ENCODE measurements at regions not wholly inside any gene's neighbourhood (a gene's known extent, or its start where the extent isn't known, plus 50 kb on each side); places are given as distances from the start of the nearest gene placed in this dataset.
"Not testable (repeated sequence)": the region's sequence is repeated elsewhere in the genome, so short reads cannot be mapped to it uniquely, and the experiment has no call there.

- DNase-seq (ENCODE audit: low read depth): no peak
- no peak for TF ChIP-seq MAX (IDR thresholded peaks at IDR 0.05; ENCODE audit: low read depth, low read length)
- TF ChIP-seq MYC (IDR thresholded peaks at IDR 0.05; ENCODE audit: low read depth, low read length): no peak
- TF ChIP-seq POLR2A (IDR thresholded peaks at IDR 0.05; ENCODE audit: extremely low read depth, insufficient read length): no peak
- no peak for TF ChIP-seq CTCF (IDR thresholded peaks at IDR 0.05; ENCODE audit: low read depth, low read length)
- H3K4me3 ChIP-seq (ENCODE audit: low read depth, low read length): no peak overlapping the region
Measured at GRCh38 chr3:31105011-31105410, 210.6 kb upstream of the GADL1 start.

GRCh38 chr3:31105438-31106077 lies 211.1 kb upstream of the GADL1 start:
- TF ChIP-seq MAX (IDR thresholded peaks at IDR 0.05; ENCODE audit: low read depth, low read length) (no peak), CTCF (IDR thresholded peaks at IDR 0.05; ENCODE audit: low read depth, low read length) (no peak), POLR2A (IDR thresholded peaks at IDR 0.05; ENCODE audit: extremely low read depth, insufficient read length) (no peak), MYC (IDR thresholded peaks at IDR 0.05; ENCODE audit: low read depth, low read length) (no peak)
- no peak for DNase-seq (ENCODE audit: low read depth)
- no peak overlapping the region for H3K4me3 ChIP-seq (ENCODE audit: low read depth, low read length)

- peak; percentile 18 for DNase-seq (ENCODE audit: low read depth)
- H3K4me3 ChIP-seq (ENCODE audit: low read depth, low read length): no peak overlapping the region
- TF ChIP-seq POLR2A (IDR thresholded peaks at IDR 0.05; ENCODE audit: extremely low read depth, insufficient read length) (no peak), MYC (IDR thresholded peaks at IDR 0.05; ENCODE audit: low read depth, low read length) (no peak), MAX (IDR thresholded peaks at IDR 0.05; ENCODE audit: low read depth, low read length) (no peak)
Measured at GRCh38 chr3:31106204-31106603, 211.7 kb upstream of the GADL1 start.

GRCh38 chr3:31106912-31107311 lies 212.5 kb upstream of the GADL1 start:
- TF ChIP-seq MAX (IDR thresholded peaks at IDR 0.05; ENCODE audit: low read depth, low read length) (no peak), CTCF (IDR thresholded peaks at IDR 0.05; ENCODE audit: low read depth, low read length) (no peak), MYC (IDR thresholded peaks at IDR 0.05; ENCODE audit: low read depth, low read length) (no peak), POLR2A (IDR thresholded peaks at IDR 0.05; ENCODE audit: extremely low read depth, insufficient read length) (no peak)
- DNase-seq (ENCODE audit: low read depth): no peak
- no peak overlapping the region for H3K4me3 ChIP-seq (ENCODE audit: low read depth, low read length)

GRCh38 chr3:31114929-31115283 lies 220.4 kb upstream of the GADL1 start:
- no peak for TF ChIP-seq CTCF (IDR thresholded peaks at IDR 0.05; ENCODE audit: low read depth, low read length)
- no peak for TF ChIP-seq POLR2A (IDR thresholded peaks at IDR 0.05; ENCODE audit: extremely low read depth, insufficient read length)
- no peak for TF ChIP-seq MAX (IDR thresholded peaks at IDR 0.05; ENCODE audit: low read depth, low read length)
- H3K4me3 ChIP-seq (ENCODE audit: low read depth, low read length): no peak overlapping the region
- DNase-seq (ENCODE audit: low read depth): no peak

- DNase-seq (ENCODE audit: low read depth); H3K4me3 ChIP-seq (ENCODE audit: low read depth, low read length): not testable (repeated sequence)
Measured at GRCh38 chr3:31115531-31115930, 221.1 kb upstream of the GADL1 start.

GRCh38 chr3:31116651-31117050 lies 222.2 kb upstream of the GADL1 start:
- TF ChIP-seq CTCF (IDR thresholded peaks at IDR 0.05; ENCODE audit: low read depth, low read length) (no peak), MAX (IDR thresholded peaks at IDR 0.05; ENCODE audit: low read depth, low read length) (no peak), POLR2A (IDR thresholded peaks at IDR 0.05; ENCODE audit: extremely low read depth, insufficient read length) (no peak), MYC (IDR thresholded peaks at IDR 0.05; ENCODE audit: low read depth, low read length) (no peak)
- H3K4me3 ChIP-seq (ENCODE audit: low read depth, low read length): no peak overlapping the region
- DNase-seq (ENCODE audit: low read depth): no peak
